ENCODE measurements at regions not wholly inside any gene's neighbourhood (a gene's known extent, or its start where the extent isn't known, plus 50 kb on each side); places are given as distances from the start of the nearest gene placed in this dataset.

GRCh38 chr5:125685771-125686170 lies 737.4 kb upstream of the GRAMD2B start:
- no peak for TF ChIP-seq GATA2 (IDR thresholded peaks at IDR 0.05; ENCODE audit: low read depth, low read length)
- TF ChIP-seq GATA3 (IDR thresholded peaks at IDR 0.05; ENCODE audit: low read depth, low read length) = no peak

All from SH-SY5Y (cell line).